ENCODE measurements at regions not wholly inside any gene's neighbourhood (a gene's known extent, or its start where the extent isn't known, plus 50 kb on each side); places are given as distances from the start of the nearest gene placed in this dataset.

DNA sequence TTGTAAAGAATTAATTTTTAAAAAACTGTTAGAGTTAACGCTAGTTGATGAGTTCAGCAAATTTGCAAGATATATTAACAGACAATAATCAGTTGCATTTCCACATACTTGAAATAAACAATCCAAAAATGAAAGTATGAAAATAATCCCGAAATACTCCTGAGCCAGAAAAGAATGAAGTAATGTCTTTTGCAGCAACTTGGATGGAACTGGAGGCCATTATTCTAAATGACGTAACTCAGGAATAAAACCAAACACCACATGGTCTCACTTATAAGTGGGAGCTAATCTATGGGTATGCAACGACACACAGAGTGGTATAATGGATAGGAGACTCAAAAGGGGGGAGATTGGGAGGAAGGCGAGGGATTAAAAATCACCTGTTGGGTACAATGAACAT lies 872.9 kb upstream of the GJE1 start:
- no peaks in the 10 kb centered on the region for H3K9me3 ChIP-seq (ENCODE audit: low read depth, low read length)
- DNase-seq (ENCODE audit: insufficient read length, low spot score, missing footprints) = no peak
- no peak overlapping the region for H3K4me3 ChIP-seq (ENCODE audit: insufficient read depth, low read length)
- no peak overlapping the region for H3K27ac ChIP-seq (ENCODE audit: low read depth, low read length)
- no peak overlapping the region for H2AFZ ChIP-seq (ENCODE audit: low read length)
- no peaks in the 10 kb centered on the region for H3K27me3 ChIP-seq (ENCODE audit: insufficient read depth, low read length)
- H4K20me1 ChIP-seq (ENCODE audit: insufficient read depth, low read length) = no peaks in the 10 kb centered on the region
- TF ChIP-seq, protein P1, sequence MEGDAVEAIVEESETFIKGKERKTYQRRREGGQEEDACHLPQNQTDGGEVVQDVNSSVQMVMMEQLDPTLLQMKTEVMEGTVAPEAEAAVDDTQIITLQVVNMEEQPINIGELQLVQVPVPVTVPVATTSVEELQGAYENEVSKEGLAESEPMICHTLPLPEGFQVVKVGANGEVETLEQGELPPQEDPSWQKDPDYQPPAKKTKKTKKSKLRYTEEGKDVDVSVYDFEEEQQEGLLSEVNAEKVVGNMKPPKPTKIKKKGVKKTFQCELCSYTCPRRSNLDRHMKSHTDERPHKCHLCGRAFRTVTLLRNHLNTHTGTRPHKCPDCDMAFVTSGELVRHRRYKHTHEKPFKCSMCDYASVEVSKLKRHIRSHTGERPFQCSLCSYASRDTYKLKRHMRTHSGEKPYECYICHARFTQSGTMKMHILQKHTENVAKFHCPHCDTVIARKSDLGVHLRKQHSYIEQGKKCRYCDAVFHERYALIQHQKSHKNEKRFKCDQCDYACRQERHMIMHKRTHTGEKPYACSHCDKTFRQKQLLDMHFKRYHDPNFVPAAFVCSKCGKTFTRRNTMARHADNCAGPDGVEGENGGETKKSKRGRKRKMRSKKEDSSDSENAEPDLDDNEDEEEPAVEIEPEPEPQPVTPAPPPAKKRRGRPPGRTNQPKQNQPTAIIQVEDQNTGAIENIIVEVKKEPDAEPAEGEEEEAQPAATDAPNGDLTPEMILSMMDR (IDR thresholded peaks at IDR 0.05; ENCODE audit: extremely low read depth, low read depth, low read length) = no peak
- H3K36me3 ChIP-seq (ENCODE audit: insufficient read depth, low read length) = no peaks in the 10 kb centered on the region
- H3K79me2 ChIP-seq (ENCODE audit: insufficient read depth, low read length) = no peaks in the 10 kb centered on the region
- no peaks in the 10 kb centered on the region for H3K4me1 ChIP-seq (ENCODE audit: insufficient read depth, low read length)
- no peak overlapping the region for H3K4me2 ChIP-seq (ENCODE audit: insufficient read depth, low read length)

DNA sequence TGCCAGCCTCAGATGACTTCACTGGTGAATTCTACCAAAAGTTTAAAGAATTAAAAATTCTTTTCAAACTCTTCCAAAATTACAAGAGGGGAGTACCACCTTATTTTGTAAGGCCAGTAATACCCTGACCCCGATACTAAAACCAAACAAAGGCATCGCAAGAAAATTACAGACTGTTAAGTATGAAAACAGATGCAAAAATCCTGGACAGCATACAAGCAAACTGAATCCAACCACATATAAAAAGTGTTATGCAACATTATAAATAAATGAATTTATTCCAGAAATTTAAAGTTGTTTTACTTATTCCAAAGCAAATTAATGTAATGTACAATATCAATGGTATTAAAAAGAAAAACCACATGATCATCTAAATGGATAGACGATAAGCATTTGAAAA lies 873.6 kb upstream of the GJE1 start:
- Histone ChIP-seq H3K4me2 (ENCODE audit: insufficient read depth, low read length) (no peak overlapping the region), H3K4me1 (ENCODE audit: insufficient read depth, low read length) (no peaks in the 10 kb centered on the region), H4K20me1 (ENCODE audit: insufficient read depth, low read length) (no peaks in the 10 kb centered on the region), H3K27ac (ENCODE audit: low read depth, low read length) (no peak overlapping the region), H3K36me3 (ENCODE audit: insufficient read depth, low read length) (no peaks in the 10 kb centered on the region), H3K79me2 (ENCODE audit: insufficient read depth, low read length) (no peaks in the 10 kb centered on the region), H3K27me3 (ENCODE audit: insufficient read depth, low read length) (no peaks in the 10 kb centered on the region), H3K4me3 (ENCODE audit: insufficient read depth, low read length) (no peak overlapping the region), H3K9me3 (ENCODE audit: low read depth, low read length) (no peaks in the 10 kb centered on the region), H2AFZ (ENCODE audit: low read length) (no peak overlapping the region)
- TF ChIP-seq, protein P1 (IDR thresholded peaks at IDR 0.05; ENCODE audit: extremely low read depth, low read depth, low read length) = no peak
- no peak for DNase-seq (ENCODE audit: insufficient read length, low spot score, missing footprints)

DNA sequence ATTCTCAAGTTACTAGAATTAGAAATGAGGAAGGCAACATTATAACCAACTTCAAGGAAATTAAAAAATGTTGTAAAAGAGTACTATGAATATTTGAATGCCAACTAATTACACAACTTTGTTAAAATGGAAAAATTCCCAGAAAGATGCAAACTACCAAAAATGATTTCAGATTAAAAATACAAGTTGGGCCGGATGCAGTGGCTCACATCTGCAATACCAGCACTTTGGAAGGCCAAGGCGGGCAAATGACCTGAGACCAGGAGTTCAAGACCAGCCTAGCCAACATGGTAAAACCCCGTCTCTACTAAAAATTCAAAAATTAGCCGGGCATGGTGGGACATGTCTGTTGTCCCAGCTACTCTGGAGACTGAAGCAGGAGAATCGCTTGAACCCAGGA lies 874.2 kb upstream of the GJE1 start:
- no peak overlapping the region for H3K4me3 ChIP-seq (ENCODE audit: insufficient read depth, low read length)
- H4K20me1 ChIP-seq (ENCODE audit: insufficient read depth, low read length) = no peaks in the 10 kb centered on the region
- no peaks in the 10 kb centered on the region for H3K9me3 ChIP-seq (ENCODE audit: low read depth, low read length)
- no peak overlapping the region for H3K27ac ChIP-seq (ENCODE audit: low read depth, low read length)
- TF ChIP-seq, protein P1 (IDR thresholded peaks at IDR 0.05; ENCODE audit: extremely low read depth, low read depth, low read length) = no peak
- H3K27me3 ChIP-seq (ENCODE audit: insufficient read depth, low read length) = no peaks in the 10 kb centered on the region
- H3K36me3 ChIP-seq (ENCODE audit: insufficient read depth, low read length) = no peaks in the 10 kb centered on the region
- no peaks in the 10 kb centered on the region for H3K79me2 ChIP-seq (ENCODE audit: insufficient read depth, low read length)
- H3K4me1 ChIP-seq (ENCODE audit: insufficient read depth, low read length) = no peaks in the 10 kb centered on the region
- no peak overlapping the region for H3K4me2 ChIP-seq (ENCODE audit: insufficient read depth, low read length)
- no peak for DNase-seq (ENCODE audit: insufficient read length, low spot score, missing footprints)
- no peak overlapping the region for H2AFZ ChIP-seq (ENCODE audit: low read length)

DNA sequence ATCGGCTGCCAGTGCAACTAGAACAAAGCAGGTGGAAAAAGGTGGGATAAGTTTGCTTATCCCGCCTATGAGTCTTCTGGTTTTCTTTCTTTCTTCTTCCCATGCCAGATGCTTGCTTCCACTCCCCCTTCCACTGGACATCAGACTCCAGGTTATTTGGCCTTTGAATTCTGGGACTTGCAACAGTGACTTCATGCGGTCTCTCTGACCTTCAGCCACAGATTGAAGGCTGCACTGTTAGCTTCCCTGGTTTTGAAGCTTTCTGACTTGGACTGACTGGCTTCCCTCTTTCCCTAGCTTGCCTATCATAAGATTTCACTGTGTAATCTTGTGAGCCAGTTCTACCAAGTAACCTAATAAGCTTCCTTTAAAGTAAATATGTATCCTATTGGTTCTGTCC lies 878.4 kb upstream of the GJE1 start:
- TF ChIP-seq, protein P1 (IDR thresholded peaks at IDR 0.05; ENCODE audit: extremely low read depth, low read depth, low read length) = no peak
- Histone ChIP-seq H3K4me3 (ENCODE audit: insufficient read depth, low read length) (no peak overlapping the region), H3K4me1 (ENCODE audit: insufficient read depth, low read length) (no peaks in the 10 kb centered on the region), H3K36me3 (ENCODE audit: insufficient read depth, low read length) (no peaks in the 10 kb centered on the region), H3K79me2 (ENCODE audit: insufficient read depth, low read length) (no peaks in the 10 kb centered on the region), H3K4me2 (ENCODE audit: insufficient read depth, low read length) (no peak overlapping the region), H2AFZ (ENCODE audit: low read length) (peak overlapping the region; percentile 1), H3K9me3 (ENCODE audit: low read depth, low read length) (no peaks in the 10 kb centered on the region), H4K20me1 (ENCODE audit: insufficient read depth, low read length) (no peaks in the 10 kb centered on the region), H3K27me3 (ENCODE audit: insufficient read depth, low read length) (no peaks in the 10 kb centered on the region), H3K27ac (ENCODE audit: low read depth, low read length) (no peak overlapping the region)
- DNase-seq (ENCODE audit: insufficient read length, low spot score, missing footprints) = no peak
